DMS53 treated with DMSO at 0.1 percent for 48 hours (cell line): ENCODE measurements at regions not wholly inside any gene's neighbourhood (a gene's known extent, or its start where the extent isn't known, plus 50 kb on each side); places are given as distances from the start of the nearest gene placed in this dataset.
"Not testable (repeated sequence)": the region's sequence is repeated elsewhere in the genome, so short reads cannot be mapped to it uniquely, and the experiment has no call there.

Source experiments
- DNase-seq: peaks from one replicate; lab custom pipeline; 2025; ENCODE audit not compliant: unreplicated experiment; lab: John Stamatoyannopoulos, UW

DNA sequence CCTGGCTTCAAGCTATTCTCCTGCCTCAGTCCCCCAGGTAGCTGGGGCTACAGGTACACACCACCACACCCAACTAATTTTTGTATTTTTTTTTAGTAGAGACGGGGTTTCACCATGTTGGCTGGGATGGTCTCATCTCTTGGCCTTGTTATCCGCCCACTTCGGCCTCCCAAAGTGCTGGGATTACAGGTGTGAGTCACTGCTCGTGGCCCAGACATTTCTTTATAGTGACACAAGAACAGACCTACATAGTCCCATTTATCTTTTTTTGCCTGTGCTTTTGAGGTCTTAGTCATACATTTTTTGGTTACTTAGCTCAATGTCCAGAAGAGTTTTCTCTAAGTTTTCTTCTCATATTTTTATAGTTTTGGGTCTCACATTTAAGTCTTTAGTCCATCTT lies 247.4 kb downstream of the SYT10 start:
- DNase-seq = no peak

DNA sequence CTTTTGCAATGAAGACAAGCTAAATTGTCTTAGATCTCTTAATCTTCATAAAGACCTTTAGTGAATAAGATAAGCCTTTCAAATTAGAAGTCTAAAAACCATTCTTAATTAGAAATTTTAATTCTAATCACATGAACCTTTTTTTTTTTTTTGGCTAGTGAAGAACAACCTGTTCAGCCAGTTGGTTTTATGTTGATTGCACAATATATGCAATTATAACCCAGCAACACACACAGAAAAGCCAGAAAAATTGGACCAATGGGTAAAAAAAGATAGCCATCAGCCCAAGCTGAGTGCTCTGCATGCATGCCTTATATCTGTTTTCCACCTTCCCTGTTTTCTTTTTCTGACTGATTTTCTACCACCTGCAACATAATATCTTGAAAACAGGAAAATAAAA lies 252.2 kb downstream of the SYT10 start:
- DNase-seq = no peak

DNA sequence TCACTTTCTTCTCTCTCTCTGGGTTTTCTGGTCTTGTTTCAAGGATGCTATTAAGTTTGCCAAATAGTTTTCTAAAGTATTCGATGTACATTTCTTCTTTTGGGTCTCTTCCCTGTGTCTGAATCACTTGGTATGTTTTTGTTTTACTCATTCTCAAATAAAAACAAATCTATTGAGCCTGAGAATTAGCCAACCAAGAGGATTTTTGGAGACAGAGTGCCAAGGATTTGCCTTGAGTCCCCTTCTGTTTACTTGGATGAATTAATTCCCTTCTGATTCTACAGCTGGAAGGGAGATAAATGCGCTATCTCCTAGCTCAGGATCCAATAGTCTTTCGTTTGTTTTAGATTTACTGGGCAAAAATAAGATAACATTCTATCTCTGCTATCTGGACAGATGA lies 255.5 kb downstream of the SYT10 start:
- DNase-seq = no peak

DNA sequence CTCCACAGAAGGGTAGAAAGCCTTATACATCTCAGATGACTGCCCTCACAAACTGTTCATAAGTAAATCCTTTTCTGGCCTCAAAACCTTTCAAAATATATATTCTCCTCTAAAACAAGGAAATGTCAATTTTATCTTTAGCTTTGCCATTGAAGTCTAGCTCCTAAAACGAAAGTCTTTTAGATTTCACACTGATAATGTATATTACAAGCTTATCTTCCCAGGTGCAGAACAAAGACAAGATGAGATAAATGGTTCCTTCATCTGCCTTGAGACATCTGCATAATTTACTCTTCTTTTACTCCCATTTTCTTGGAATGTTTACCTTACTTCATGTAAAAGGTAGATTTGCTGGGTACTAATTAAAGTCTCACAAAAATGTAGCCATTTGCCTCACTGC lies 257.1 kb downstream of the SYT10 start:
- DNase-seq = no peak

DNA sequence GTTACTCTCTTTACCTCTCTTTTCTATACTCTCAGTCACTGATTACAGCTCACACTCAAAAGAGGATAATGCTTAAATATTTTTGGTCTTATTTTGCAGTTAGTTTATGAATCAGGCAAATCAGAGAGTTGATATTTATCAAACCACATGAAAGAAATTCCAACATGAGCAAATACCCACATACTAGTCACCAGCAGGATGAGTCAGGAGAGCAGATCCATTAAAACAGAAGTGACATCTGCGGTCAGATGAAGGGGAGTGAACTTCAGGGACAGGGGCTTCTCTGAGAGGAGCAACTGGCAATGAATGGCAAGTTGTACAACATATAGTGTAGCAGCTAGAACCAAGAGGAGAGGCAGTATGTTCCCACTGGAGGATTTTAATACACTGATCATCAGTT lies 258.7 kb downstream of the SYT10 start:
- DNase-seq = no peak

DNA sequence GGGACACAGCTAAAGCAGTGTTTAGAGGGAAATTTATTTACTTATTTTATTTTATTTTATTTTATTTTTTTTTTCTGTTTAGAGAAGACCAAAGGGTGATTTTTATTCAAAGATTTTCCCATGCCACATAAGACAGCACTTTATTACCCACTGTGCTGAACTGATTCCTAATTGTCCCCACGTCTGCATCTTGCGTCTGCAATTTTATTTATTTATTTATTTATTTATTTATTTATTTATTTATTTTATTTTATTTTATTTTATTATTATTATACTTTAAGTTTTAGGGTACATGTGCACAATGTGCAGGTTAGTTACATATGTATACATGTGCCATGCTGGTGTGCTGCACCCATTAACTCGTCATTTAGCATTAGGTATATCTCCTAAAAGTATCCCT lies 269.7 kb upstream of the PKP2 start:
- not testable (repeated sequence) for DNase-seq

DNA sequence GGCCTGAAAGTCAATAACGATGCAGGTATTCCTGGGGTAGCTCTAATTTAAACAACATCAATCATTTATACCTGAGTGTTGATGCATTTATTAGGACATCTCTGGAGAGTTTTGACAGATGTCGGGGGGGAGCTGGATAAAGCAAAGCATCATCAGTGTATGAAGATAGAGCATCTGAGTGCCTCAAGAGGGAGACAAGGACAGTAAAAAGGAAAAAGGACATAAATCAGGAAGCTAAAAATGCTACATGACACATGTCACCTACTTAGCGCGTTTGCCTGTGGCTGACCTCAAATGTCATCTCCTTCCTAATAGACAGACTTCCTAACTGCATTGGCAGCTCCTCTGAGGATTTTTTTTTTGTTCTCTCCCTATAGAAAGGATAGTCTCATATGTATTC lies 259.5 kb upstream of the PKP2 start:
- DNase-seq = no peak

DNA sequence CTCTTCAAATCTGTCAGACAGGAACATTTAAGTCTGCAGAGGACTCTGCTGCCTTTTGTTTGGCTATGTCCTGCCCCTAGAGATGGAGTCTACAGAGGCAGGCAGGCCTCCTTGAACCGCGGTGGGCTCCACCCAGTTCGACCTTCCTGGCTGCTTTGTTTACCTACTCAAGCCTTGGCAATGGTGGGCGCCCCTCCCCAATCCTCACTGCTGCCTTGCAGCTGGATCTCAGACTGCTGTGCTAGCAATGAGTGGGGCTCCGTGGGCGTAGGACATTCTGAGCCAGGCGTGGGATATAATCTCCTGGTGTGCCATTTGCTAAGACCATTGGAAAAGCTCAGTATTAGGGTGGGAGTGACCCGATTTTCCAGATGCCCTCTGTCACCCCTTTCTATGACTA lies 250.7 kb upstream of the PKP2 start:
- DNase-seq = not testable (repeated sequence)

DNA sequence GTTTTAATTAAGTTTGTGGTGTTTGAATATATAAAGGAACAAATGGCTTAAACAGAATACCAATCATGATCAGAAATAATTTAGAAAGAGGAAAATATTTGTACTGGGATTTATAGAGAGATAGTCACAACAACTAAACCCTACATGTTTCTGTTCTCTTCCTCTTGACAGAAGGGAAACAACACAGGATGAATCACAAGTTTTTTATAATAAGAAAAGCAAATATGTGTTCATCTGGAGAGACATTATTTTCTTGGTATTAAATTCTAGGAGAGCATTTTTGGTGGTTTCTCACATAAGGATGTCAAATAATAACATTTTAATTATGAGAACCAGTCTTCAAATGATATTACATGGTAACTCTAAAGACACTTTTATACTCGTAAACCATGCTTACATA lies 232.9 kb upstream of the PKP2 start:
- no peak for DNase-seq

DNA sequence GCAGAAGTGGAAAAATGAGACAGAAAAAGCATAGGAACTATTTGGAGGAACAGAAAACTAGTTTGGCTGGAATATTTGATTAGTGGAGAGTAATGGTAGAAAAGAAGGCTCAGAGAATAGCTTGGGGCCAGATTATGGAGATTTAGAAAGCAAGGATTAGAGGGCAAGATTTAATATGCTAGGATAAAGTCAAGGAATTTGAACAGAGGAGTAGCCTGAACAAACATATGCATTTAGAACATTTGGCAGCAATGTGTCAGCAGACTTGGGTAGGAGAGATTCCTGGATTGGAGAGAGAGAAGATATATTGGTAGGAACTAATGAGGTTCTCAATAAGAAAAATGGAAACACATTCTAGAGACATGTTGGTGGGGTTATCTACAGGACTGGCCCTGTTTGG lies 229.2 kb upstream of the PKP2 start:
- DNase-seq = no peak

DNA sequence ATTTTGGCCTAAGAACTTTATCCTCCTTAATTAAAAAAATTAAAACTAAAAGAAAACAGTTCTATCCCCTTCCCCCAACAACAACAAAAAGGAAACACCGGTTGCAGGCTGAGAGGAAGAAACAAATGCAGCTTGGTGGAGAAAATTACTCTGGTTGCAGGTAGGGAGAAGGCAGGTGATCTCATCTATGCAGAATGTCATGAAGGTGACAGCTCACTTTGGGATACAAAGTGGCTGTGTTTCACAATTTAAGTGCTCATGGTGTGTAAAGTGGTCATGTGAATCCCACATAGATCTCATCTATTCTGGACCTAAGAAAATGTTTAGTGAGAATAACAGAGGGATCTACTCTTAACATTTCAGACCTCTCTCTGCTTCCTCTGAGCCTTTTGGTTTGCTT lies 219.7 kb upstream of the PKP2 start:
- DNase-seq = no peak

DNA sequence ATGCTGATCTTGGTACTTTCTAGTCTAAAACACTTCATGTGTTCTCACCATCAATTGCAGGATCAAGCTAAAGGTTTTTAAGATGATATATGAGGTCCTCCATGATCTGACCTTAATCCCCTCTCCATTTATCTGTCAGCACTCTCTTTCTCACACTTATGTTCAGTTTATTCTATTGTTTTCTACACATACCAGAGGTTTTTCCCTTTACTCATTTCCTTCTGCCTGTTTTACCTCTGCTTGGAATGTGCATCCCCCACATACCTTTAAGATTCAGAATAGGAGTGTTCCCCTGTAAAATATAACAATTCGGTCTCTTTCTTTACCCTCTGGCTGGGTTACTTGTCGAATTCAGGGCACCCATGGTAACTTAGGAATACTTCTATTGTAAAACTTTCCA lies 219.1 kb upstream of the PKP2 start:
- no peak for DNase-seq

DNA sequence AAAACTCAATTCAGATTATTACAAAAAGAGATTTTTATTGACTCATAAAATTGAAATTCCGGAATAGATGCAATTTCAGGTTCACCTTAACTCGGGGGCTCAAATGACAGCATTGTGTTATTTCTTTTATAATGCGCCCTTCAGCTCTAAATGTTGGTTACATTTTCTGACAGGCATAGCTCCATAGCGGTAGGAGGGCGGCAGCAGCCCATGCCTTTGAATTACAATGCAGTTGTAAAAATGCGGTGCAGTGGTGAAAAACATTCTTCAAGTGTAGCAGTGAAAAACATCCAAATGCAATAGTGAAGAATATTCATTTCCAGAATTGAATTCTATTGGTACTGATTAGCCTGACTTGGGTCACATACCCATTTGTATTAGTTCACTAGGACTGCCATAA lies 215.3 kb upstream of the PKP2 start:
- no peak for DNase-seq

DNA sequence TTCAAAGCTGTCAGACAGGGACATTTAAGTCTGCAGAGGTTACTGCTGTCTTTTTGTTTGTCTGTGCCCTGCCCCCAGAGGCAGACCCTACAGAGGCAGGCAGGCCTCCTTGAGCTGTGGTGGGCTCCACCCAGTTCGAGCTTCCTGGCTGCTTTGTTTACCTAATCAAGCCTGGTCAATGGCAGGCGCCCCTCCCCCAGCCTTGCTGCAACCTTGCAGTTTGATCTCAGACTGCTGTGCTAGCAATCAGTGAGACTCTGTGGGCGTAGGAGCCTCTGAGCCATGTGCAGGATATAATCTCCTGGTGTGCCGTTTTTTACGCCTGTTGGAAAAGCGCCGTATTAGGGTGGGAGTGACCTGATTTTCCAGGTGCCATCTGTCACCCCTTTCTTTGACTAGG lies 211.2 kb upstream of the PKP2 start:
- DNase-seq = not testable (repeated sequence)

DNA sequence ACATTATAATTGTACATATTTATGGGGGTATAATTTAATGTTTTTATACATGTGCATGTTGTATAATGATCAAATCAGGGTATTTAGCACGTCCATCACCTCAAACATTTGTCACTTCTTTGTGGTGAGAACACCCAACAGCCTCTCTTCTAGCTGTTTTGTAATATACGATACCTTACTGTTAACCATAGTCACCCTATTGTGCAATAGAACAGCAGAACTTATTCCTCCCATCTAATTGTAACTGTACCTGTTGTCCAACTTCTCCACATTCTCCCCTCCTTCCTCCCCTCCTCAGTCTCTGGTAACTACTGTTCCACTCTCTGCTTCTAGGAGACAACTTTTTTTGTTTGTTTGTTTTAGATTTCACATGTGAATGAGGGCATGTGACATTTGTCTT lies 197.0 kb upstream of the PKP2 start:
- DNase-seq = no peak

DNA sequence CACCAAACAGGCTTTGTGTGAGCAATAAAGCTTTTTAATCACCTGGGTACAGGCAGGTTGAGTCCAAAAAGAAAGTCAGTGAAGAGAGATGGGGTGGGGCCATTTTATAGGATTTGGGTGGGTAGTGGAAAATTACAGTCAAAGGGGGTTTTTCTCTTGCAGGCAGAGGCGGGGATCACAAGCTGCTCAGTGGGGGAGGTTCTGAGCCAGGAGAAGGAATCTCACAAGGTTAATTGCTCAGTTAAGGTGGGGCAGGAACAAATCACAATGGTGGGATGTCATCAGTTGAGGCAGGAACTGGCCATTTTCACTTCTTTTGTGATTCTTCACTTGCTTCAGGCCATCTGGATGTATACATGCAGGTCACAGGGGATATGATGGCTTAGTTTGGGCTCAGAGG lies 191.3 kb upstream of the PKP2 start:
- not testable (repeated sequence) for DNase-seq

DNA sequence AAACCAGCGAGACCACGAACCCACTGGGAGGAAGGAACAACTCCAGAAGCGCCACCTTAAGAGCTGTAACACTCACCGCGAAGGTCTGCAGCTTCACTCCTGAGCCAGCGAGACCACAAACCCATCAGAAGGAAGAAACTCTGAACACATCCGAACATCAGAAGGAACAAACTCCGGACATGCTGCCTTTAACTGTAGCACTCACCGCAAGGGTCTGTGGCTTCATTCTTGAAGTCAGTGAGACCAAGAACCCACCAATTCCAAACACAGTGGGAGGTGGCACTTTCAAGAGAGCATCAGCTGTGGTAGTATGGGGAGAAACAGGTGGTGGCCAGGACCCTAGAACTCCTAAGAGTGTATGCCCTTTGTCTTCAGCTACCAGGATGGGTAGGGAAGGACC lies 179.8 kb upstream of the PKP2 start:
- not testable (repeated sequence) for DNase-seq

DNA sequence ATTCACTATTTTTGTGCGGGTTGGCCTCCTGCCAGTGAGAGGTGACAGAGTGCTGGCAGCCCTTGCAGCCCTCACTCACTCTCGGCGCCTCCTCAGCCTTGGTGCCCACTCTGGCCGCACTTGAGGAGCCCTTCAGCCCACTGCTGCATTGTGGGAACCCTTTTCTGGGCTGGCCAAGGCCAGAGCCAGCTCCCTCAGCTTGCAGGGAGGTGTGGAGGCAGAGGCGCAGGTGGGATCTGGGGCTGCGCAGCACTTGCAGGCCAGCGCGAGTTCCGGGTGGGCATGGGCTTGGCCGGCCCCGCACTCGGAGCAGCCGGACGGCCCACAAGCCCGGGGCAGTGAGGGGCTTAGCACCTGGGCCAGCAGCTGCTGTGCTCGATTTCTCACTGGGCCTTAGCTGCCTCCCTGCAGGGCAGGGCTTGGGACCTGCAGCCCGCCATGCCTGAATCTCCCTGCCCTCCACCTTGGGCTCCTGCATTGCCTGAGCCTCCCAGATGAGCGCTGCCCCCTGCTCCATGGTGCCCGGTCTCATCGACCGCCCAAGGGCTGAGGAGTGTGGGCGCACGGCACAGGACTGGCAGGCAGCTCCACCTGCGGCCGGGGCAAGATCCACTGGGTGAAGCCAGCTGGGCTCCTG lies 178.7 kb upstream of the PKP2 start:
- not testable (repeated sequence) for DNase-seq

DNA sequence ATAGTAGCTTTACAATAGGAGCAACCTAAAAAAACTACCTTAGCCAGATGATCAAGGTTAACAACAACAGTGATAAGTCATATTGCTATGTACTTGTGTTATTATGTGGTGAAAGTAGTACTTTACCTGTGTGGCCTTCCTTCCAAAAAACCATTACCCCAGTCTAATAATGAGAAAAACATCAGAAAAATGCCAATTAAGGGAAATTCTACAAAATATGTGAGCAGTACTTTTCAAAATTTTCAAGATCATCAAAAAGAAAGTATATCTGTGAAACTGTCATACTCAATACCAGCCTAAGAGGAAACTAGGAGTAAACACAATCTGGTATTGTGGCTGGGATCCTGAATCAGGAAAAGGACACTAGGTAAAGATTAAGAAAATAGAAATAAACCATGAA lies 165.3 kb upstream of the PKP2 start:
- no peak for DNase-seq

DNA sequence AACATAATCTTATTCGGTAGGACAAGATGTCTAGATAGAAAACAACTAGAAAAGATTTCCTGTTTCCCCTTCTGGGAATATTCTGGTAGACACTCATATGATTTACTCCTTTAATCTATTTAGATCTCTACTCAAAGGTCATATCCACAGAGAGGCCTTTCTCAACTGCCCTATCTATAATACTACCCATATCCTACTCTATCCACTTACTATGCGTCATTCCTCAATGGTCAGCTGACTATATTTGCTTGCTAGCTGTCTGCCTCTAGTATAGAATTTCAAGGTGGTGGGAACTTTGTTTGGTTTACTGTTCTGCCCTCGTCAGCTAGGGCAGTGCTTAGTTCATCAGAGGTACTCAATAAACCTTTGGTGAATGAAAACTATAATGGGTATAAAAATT lies 157.8 kb upstream of the PKP2 start:
- no peak for DNase-seq

DNA sequence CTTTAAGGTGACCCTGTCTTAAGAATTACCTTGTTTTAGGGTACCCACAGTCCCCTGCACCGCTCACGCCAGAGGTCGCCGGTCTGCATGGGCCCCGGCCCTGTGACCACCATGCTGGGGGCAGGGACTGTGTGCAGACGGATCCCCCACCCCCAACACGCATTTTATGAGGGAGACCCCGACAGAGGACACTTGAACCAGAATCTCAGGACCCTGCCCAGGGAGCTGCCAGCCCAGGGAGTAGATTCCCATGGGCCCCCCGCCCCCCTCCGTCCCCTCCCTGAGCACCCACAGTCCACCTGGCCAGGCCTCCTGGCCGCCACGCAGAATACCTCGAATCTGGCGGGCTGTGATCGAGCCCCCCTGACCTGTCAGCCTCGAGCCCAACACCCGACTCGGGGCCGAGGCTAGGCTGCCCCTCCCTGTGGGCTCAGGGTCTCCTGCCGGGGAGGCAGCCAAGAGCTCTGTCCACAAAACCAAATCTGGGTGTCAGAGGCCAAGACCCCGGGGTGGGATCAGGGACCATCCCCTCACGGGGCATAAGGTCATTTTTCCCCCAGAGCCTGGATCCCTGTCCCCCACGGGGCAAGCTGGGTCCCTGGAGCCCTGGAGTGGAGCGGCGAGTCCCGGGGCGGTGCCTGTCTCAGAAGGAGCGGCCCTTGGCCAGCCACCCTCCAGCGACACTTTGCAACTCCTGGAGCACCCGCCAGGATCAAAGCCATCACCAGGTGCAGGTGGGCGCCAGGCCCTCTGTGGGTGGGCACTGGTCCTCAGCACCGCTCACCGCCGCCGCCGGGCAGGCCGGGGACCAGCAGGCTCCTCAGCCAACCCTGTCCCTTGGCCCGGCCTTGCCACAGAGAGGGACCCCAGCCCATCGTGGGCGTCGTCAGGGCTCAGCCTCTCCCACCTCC lies 155.8 kb upstream of the PKP2 start:
- no peak for DNase-seq

DNA sequence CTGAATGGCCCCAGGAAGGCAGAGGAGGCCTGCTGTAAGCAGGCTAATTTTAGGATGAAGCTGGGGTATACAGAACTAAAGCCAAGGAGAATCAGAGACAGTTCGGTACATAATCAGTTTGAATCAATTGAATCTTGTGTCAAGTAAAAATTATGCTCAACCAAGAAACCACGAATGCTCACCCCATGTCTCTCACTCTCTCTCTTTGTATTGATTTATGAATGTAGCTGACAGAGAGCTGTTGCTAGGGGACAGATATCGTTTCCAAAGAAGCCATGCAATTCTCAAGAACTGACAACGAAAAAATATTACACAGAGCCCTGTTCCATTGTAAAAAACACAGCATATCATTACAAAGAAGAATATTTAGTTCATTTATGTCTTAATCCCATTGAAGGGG lies 151.1 kb upstream of the PKP2 start:
- DNase-seq = no peak

DNA sequence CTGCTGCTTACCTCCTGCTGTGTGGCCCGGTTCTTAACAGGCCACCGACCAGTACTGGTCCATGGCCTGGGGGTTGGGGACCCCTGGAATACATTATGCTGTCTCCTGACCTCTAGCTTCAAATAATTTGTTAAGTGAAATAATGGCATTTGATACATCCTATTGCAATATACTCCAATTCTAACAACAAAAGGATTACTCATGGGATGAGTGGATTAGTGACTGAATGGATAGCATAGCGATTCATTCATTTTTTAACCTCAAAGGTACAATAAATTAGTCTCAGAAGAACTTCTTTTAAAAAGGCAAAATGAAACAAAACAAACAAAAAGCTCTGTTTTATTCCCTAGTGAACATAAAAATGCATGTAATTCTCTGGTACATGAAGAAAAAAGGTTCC lies 147.9 kb upstream of the PKP2 start:
- DNase-seq = no peak
